PC-9 (cell line): ENCODE measurements at regions not wholly inside any gene's neighbourhood (a gene's known extent, or its start where the extent isn't known, plus 50 kb on each side); places are given as distances from the start of the nearest gene placed in this dataset.

Experiments used
- EZH2 ChIP-seq: fragments of 200-600 bp; sonication (generic); IDR thresholded peaks from 2 replicates; pipeline ENCODE4 v1.8.0; 2017; ENCODE audit warnings: antibody characterized with exemption, low read depth
- TF ChIP-seq, protein P1 (sequence below): fragments of 200-600 bp; sonication (generic); conservative IDR thresholded peaks from 2 replicates; pipeline ENCODE4 v1.6.1; 2017; ENCODE audit warnings: mixed run types, antibody characterized with exemption, mild to moderate bottlenecking, moderate library complexity

DNA sequence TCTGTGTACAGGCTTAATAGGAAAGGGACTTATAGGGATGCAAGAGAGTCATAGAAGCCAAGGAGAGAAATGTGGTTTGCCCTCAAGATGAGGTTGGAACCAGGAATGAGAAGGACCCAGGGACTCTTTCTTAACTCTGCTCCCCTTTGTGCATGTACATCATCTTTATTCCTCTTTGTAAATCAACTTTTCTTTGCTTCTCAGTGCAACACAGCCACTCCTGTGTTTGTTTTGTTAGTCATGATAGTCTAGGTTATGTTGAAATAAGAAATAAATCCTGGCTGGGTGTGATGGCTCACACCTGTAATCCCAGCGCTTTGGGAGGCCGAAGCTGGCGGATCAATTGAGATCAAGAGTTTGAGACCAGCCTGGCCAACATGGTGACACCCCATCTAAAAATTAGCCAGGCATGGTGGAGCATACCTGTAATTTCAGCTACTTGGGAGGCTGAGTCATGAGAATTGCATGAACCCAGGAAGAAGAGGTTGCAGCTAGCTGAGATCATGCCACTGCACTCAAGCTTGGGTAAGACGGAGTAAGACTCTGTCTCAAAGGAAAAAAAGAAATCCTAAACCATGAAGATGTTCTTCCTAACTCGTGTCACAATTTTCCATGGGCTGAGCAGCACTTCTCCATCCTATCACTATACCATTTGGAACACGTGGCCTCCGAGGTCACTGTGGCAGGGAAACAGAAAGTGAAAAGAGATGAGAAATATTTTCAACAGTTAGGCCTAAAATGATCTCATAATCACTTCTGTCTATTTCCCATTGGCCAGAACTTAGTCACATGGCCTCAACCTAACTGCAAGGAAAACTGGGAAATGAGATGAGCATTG is 73.0 kb upstream of the TMEM17 start:
- TF ChIP-seq, protein P1, sequence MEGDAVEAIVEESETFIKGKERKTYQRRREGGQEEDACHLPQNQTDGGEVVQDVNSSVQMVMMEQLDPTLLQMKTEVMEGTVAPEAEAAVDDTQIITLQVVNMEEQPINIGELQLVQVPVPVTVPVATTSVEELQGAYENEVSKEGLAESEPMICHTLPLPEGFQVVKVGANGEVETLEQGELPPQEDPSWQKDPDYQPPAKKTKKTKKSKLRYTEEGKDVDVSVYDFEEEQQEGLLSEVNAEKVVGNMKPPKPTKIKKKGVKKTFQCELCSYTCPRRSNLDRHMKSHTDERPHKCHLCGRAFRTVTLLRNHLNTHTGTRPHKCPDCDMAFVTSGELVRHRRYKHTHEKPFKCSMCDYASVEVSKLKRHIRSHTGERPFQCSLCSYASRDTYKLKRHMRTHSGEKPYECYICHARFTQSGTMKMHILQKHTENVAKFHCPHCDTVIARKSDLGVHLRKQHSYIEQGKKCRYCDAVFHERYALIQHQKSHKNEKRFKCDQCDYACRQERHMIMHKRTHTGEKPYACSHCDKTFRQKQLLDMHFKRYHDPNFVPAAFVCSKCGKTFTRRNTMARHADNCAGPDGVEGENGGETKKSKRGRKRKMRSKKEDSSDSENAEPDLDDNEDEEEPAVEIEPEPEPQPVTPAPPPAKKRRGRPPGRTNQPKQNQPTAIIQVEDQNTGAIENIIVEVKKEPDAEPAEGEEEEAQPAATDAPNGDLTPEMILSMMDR = no peak
- TF ChIP-seq EZH2 = no peak
